ENCODE measurements at regions not wholly inside any gene's neighbourhood (a gene's known extent, or its start where the extent isn't known, plus 50 kb on each side); places are given as distances from the start of the nearest gene placed in this dataset.

DNA sequence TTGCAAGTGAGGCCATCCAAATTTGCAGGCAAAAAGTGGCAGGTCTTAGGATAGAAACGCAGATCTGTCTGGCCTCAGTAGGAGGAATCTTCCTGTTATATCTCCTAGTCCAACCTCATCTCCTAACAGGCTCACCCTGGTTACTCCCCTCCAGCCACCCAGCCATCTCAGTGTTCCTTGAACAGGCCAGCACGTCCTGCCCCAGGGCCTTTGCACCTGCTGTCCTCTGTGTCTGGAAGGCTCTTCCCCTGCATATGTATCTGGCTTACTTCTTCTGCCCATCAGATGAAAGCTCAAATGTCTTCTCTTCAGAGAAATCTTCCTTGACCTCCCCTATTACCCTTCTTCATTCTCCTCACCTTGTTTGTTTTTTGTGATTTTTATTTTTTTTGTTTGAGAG, 107.3 kb upstream of the ALDH1B1 start:
- no peak for TF ChIP-seq ZNF274 (IDR thresholded peaks at IDR 0.05; ENCODE audit: low read depth, low read length)
- TF ChIP-seq YY1 (IDR thresholded peaks at IDR 0.05; ENCODE audit: insufficient read depth, insufficient read length): no peak
- TF ChIP-seq SUZ12 (IDR thresholded peaks at IDR 0.05; ENCODE audit: extremely low read depth, insufficient read depth, insufficient read length): no peak
